Mesothelial cell of epicardium (in vitro differentiated cells): ENCODE measurements at regions not wholly inside any gene's neighbourhood (a gene's known extent, or its start where the extent isn't known, plus 50 kb on each side); places are given as distances from the start of the nearest gene placed in this dataset.

Source experiments
- DNase-seq, 2 experiments: peaks; one replicate each; pipeline ENCODE4 v3.0.0; 2021; ENCODE audit warnings: low spot score in 2 of 2; ENCODE audit not compliant: unreplicated experiment in 2 of 2
- H3K27ac Mint-ChIP-seq: 2 replicates; pipeline ENCODE4 v1.8.0; 2021; ENCODE audit warnings: mixed read lengths
- H3K27me3 Mint-ChIP-seq: 2 replicates; pipeline ENCODE4 v1.8.0; 2021; ENCODE audit warnings: low read depth, mixed read lengths
- H3K36me3 Mint-ChIP-seq: 2 replicates; pipeline ENCODE4 v1.8.0; 2021; ENCODE audit warnings: mixed read lengths
- H3K4me1 Mint-ChIP-seq: 2 replicates; pipeline ENCODE4 v1.8.0; 2021; ENCODE audit warnings: mixed read lengths
- H3K4me3 Mint-ChIP-seq: 2 replicates; pipeline ENCODE4 v1.8.0; 2021; ENCODE audit warnings: mild to moderate bottlenecking, moderate library complexity, mixed read lengths
- H3K9me3 Mint-ChIP-seq: 2 replicates; pipeline ENCODE4 v1.8.0; 2021; ENCODE audit warnings: mixed read lengths
- TF ChIP-seq, protein P1 (sequence below): fragments of 200-600 bp; sonication (generic); IDR thresholded peaks from one replicate; pipeline ENCODE4 v1.5.0; 2021; ENCODE audit warnings: antibody characterized with exemption; ENCODE audit not compliant: unreplicated experiment

DNA sequence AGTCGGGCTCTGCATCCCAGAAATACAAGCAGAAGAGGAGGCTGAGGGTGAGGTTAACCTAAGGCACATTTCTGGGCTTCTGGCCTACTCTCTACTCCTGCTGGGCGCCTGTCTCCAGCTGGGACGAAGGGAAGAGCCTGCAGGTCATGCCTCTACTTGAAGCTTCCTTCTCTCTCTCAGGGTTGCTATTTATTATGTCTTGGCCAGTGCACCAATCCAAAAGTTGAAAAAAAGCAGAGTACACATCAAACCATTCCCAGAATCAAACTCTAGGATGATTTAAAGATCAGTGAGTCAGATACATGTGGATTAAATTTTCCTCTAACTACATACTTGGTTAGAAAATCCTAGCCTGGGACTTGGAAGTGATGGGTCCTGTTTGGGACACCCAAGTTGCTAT is 60.2 kb upstream of the CDON start:
- peaks cover 31% of the 10 kb centered on the region for H3K4me1 Mint-ChIP-seq
- TF ChIP-seq, protein P1, sequence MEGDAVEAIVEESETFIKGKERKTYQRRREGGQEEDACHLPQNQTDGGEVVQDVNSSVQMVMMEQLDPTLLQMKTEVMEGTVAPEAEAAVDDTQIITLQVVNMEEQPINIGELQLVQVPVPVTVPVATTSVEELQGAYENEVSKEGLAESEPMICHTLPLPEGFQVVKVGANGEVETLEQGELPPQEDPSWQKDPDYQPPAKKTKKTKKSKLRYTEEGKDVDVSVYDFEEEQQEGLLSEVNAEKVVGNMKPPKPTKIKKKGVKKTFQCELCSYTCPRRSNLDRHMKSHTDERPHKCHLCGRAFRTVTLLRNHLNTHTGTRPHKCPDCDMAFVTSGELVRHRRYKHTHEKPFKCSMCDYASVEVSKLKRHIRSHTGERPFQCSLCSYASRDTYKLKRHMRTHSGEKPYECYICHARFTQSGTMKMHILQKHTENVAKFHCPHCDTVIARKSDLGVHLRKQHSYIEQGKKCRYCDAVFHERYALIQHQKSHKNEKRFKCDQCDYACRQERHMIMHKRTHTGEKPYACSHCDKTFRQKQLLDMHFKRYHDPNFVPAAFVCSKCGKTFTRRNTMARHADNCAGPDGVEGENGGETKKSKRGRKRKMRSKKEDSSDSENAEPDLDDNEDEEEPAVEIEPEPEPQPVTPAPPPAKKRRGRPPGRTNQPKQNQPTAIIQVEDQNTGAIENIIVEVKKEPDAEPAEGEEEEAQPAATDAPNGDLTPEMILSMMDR, result no peak
- no peaks in the 10 kb centered on the region for H3K27me3 Mint-ChIP-seq
- H3K36me3 Mint-ChIP-seq, result peaks cover 2% of the 10 kb centered on the region
- peak overlapping the region; percentile 58 for H3K27ac Mint-ChIP-seq
- no peaks in the 10 kb centered on the region for H3K9me3 Mint-ChIP-seq
- DNase-seq, result no peak
- no peak overlapping the region for H3K4me3 Mint-ChIP-seq

- Mint-ChIP-seq H3K4me3 (no peak overlapping the region), H3K27me3 (no peaks in the 10 kb centered on the region), H3K36me3 (peaks cover 2% of the 10 kb centered on the region), H3K4me1 (peaks cover 23% of the 10 kb centered on the region), H3K27ac (no peak overlapping the region), H3K9me3 (no peaks in the 10 kb centered on the region)
- TF ChIP-seq, protein P1, result no peak
- DNase-seq, result no peak
Observed at GRCh38 chr11:126121296-126121695, 58.6 kb upstream of the CDON start.

GRCh38 chr11:126118806-126119205 is 56.1 kb upstream of the CDON start:
- H3K4me1 Mint-ChIP-seq, result peaks cover 38% of the 10 kb centered on the region
- H3K27ac Mint-ChIP-seq, result peak overlapping the region; percentile 27
- no peak for DNase-seq
- no peaks in the 10 kb centered on the region for H3K36me3 Mint-ChIP-seq
- H3K4me3 Mint-ChIP-seq, result no peak overlapping the region
- no peaks in the 10 kb centered on the region for H3K27me3 Mint-ChIP-seq
- H3K9me3 Mint-ChIP-seq, result no peaks in the 10 kb centered on the region
- TF ChIP-seq, protein P1, result no peak

- H3K4me1 Mint-ChIP-seq, result peaks cover 53% of the 10 kb centered on the region
- H3K36me3 Mint-ChIP-seq, result no peaks in the 10 kb centered on the region
- TF ChIP-seq, protein P1, result no peak
- no peak for DNase-seq
- H3K27me3 Mint-ChIP-seq, result no peaks in the 10 kb centered on the region
- H3K4me3 Mint-ChIP-seq, result no peak overlapping the region
- H3K9me3 Mint-ChIP-seq, result no peaks in the 10 kb centered on the region
- peak overlapping the region; percentile 68 for H3K27ac Mint-ChIP-seq
Observed at GRCh38 chr11:126115816-126116331, 53.2 kb upstream of the CDON start.

DNA sequence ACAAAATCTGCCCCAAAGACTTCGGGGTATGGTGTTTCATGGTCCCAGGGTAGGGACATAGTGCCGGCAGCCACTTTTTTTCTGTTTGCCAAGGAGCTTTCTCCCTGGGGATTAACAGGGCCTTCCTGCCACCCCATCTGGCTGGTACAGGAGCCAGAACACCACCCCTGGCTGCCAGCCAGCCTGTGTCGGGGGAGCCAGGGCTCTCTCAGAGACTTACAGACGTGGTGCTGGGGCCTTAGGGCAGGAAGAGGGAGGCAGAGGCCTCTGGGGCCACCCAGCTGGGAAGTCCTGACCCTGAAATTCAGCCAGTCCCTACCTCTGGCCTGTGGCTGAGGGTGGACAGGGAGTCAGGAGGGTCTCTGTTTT is 52.4 kb upstream of the CDON start:
- TF ChIP-seq, protein P1, result no peak
- H3K27ac Mint-ChIP-seq, result peak overlapping the region; percentile 68

More for the DNA sequence above, 52.4 kb upstream of the CDON start:
- Mint-ChIP-seq H3K4me3 (no peak overlapping the region), H3K27me3 (no peaks in the 10 kb centered on the region), H3K9me3 (no peaks in the 10 kb centered on the region), H3K36me3 (no peaks in the 10 kb centered on the region), H3K4me1 (peaks cover 54% of the 10 kb centered on the region)
- no peak for DNase-seq
